ENCODE measurements at regions not wholly inside any gene's neighbourhood (a gene's known extent, or its start where the extent isn't known, plus 50 kb on each side); places are given as distances from the start of the nearest gene placed in this dataset.

- H3K27me3 ChIP-seq: peaks cover 0 to 3% (median 0%) of the 10 kb centered on the region in 7 donors
- intact Hi-C loops (cut with DNase I): no loop called here
- no peak for ATAC-seq
- H3K4me1 ChIP-seq: no peaks in the 10 kb centered on the region
- H3K9me3 ChIP-seq: no peaks in the 10 kb centered on the region
- 89 to 91% methylated on average over 3 of the region's 3 CpGs for WGBS, 2 donors
- H3K4me3 ChIP-seq: no peak overlapping the region
- H3K36me3 ChIP-seq: no peaks in the 10 kb centered on the region
- TF ChIP-seq CTCF (IDR thresholded peaks at IDR 0.05): no peak
- H3K27ac ChIP-seq: no peak overlapping the region
- no peak for DNase-seq
These were observed 77.7 kb upstream of the TMED7 start for GRCh38 chr5:115703514-115703913.

- H3K9me3 ChIP-seq: no peaks in the 10 kb centered on the region
- no peaks in the 10 kb centered on the region for H3K4me1 ChIP-seq
- WGBS, 2 donors: 89 to 91% methylated on average over 4 of the region's 4 CpGs
- DNase-seq (no peak), ATAC-seq (no peak)
- H3K27me3 ChIP-seq: peaks cover 0 to 3% (median 0%) of the 10 kb centered on the region in 7 donors
- intact Hi-C loops (cut with DNase I): no loop called here
- TF ChIP-seq CTCF (IDR thresholded peaks at IDR 0.05): no peak
- H3K4me3 ChIP-seq: no peak overlapping the region
- no peaks in the 10 kb centered on the region for H3K36me3 ChIP-seq
- no peak overlapping the region for H3K27ac ChIP-seq
These were observed 76.2 kb upstream of the TMED7 start for GRCh38 chr5:115702025-115702424.

- intact Hi-C loops (cut with DNase I): no loop called here
- peaks cover 0 to 3% (median 0%) of the 10 kb centered on the region in 7 donors for H3K27me3 ChIP-seq
- H3K4me3 ChIP-seq: no peak overlapping the region
- no peak for TF ChIP-seq CTCF (IDR thresholded peaks at IDR 0.05)
- no peak for DNase-seq
- 87 to 88% methylated on average over 3 of the region's 3 CpGs for WGBS, 2 donors
- no peak for ATAC-seq
- H3K9me3 ChIP-seq: no peaks in the 10 kb centered on the region
- no peak overlapping the region for H3K27ac ChIP-seq
- H3K36me3 ChIP-seq: no peaks in the 10 kb centered on the region
- no peaks in the 10 kb centered on the region for H3K4me1 ChIP-seq
These were observed 74.1 kb upstream of the TMED7 start for GRCh38 chr5:115699967-115700366.

GRCh38 chr5:115696141-115696650 is 70.4 kb upstream of the TMED7 start:
- Histone ChIP-seq H3K9me3 (no peaks in the 10 kb centered on the region), H3K36me3 (no peaks in the 10 kb centered on the region), H3K27me3 (no peaks in the 10 kb centered on the region), H3K27ac (no peak overlapping the region), H3K4me3 (no peak overlapping the region), H3K4me1 (no peaks in the 10 kb centered on the region)
- TF ChIP-seq CTCF (IDR thresholded peaks at IDR 0.05): no peak
- DNase-seq: no peak
- 85 to 86% methylated on average over 4 of the region's 4 CpGs for WGBS, 2 donors
- no peak for ATAC-seq
- intact Hi-C loops (cut with DNase I): no loop called here

All from heart right ventricle (tissue), 16 donors.